ENCODE measurements at regions not wholly inside any gene's neighbourhood (a gene's known extent, or its start where the extent isn't known, plus 50 kb on each side); places are given as distances from the start of the nearest gene placed in this dataset.

DNA sequence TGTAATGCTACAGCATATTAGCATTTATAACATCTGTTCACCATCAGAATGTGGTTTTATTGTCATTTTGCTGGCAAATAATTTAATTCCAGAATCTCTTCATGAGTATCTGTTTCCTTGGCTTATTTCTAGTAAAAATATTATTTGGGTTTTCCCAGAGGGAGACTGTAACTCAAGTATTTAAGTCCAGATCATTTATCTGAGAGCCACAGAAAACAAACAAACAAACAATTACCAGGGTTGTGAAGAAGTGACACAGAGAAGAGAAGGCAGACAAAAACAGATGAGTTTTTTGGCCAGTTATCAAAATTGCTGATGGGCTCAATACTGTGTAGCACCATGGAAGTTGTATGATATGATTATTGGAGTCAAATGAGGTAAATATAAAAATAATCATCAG, 515.1 kb downstream of the TECRL start:
- Histone ChIP-seq H4K91ac (ENCODE audit: insufficient read depth, low read depth, low read length) (no peak overlapping the region), H2AK5ac (ENCODE audit: low read depth, low read length) (no peak overlapping the region), H2BK5ac (ENCODE audit: low read depth, low read length, poor library complexity, severe bottlenecking) (no peak overlapping the region), H2AK9ac (replicated peaks; ENCODE audit: low read depth, low read length, poor library complexity) (no peak overlapping the region), H3K14ac (replicated peaks; ENCODE audit: low read depth, low read length) (no peak overlapping the region), H3K9me3 (ENCODE audit: control insufficient read depth, insufficient read depth, low read length) (peaks cover 2% of the 10 kb centered on the region), H4K20me1 (ENCODE audit: insufficient read depth, low read length) (no peaks in the 10 kb centered on the region), H2AFZ (replicated peaks; ENCODE audit: low read length, poor library complexity) (no peak overlapping the region), H3K9me1 (ENCODE audit: insufficient read depth, low read length) (no peaks in the 10 kb centered on the region), H3K56ac (ENCODE audit: extremely low read depth, insufficient read depth, low read length) (no peak overlapping the region), H3K9ac (ENCODE audit: low read depth, low read length) (no peak overlapping the region), H4K8ac (ENCODE audit: low read depth in 2 of 2, low read length in 2 of 2) (no peak overlapping the region), H3K23ac (ENCODE audit: low read depth, low read length) (no peak overlapping the region), H3K79me1 (ENCODE audit: low read depth in 1 of 2, low read length in 2 of 2) (no peaks in the 10 kb centered on the region), H3K27ac (ENCODE audit: insufficient read depth, low read length) (no peak overlapping the region), H3K18ac (ENCODE audit: low read depth, low read length) (no peak overlapping the region), H2BK120ac (ENCODE audit: low read depth, low read length) (no peak overlapping the region), H3K4me1 (ENCODE audit: control insufficient read depth, insufficient read depth, low read length) (no peaks in the 10 kb centered on the region), H3K4me2 (ENCODE audit: low read depth, low read length) (no peak overlapping the region), H3K36me3 (ENCODE audit: control insufficient read depth, insufficient read depth, low read length) (no peaks in the 10 kb centered on the region), H3K4me3 (ENCODE audit: insufficient read depth, low read depth, low read length) (no peak overlapping the region), H3K4ac (ENCODE audit: low read depth, low read length) (no peak overlapping the region), H2BK20ac (ENCODE audit: low read depth, low read length) (no peak overlapping the region), H3K27me3 (ENCODE audit: control insufficient read depth, insufficient read depth, low read length) (no peaks in the 10 kb centered on the region), H2BK15ac (ENCODE audit: low read depth, low read length) (no peak overlapping the region), H4K5ac (ENCODE audit: low read depth, low read length) (no peak overlapping the region)
- in situ Hi-C loops (cut with MboI; ENCODE audit: low sequenced_read_pairs): no loop called here
- intact Hi-C loops (cut with micrococcal nuclease): no loop called here
- dilution Hi-C loops (cut with HindIII; ENCODE audit: low sequenced_read_pairs, unreplicated experiment): no loop called here
- no TSS peak for BruUV-seq (replicated peaks)
- ATAC-seq (ENCODE audit: low read depth) (no peak), DNase-seq (no peak)
- POLR2A ChIA-PET (ENCODE audit: unreplicated experiment): no interaction called here
- CTCF ChIA-PET: no interaction called here
- TF ChIP-seq, protein P1, sequence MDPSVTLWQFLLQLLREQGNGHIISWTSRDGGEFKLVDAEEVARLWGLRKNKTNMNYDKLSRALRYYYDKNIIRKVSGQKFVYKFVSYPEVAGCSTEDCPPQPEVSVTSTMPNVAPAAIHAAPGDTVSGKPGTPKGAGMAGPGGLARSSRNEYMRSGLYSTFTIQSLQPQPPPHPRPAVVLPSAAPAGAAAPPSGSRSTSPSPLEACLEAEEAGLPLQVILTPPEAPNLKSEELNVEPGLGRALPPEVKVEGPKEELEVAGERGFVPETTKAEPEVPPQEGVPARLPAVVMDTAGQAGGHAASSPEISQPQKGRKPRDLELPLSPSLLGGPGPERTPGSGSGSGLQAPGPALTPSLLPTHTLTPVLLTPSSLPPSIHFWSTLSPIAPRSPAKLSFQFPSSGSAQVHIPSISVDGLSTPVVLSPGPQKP (IDR thresholded peaks at IDR 0.05; ENCODE audit: borderline replicate concordance, low read depth, low read length): no peak
- no peak for TF ChIP-seq BHLHE40 (IDR thresholded peaks at IDR 0.05; ENCODE audit: low read depth, low read length)
- no peak for TF ChIP-seq MAFK (IDR thresholded peaks at IDR 0.05; ENCODE audit: low read depth, low read length)
- TF ChIP-seq RAD21 (IDR thresholded peaks at IDR 0.05; ENCODE audit: low read length): no peak
- no peak for TF ChIP-seq RFX5 (IDR thresholded peaks at IDR 0.05; ENCODE audit: low read depth, low read length)
- TF ChIP-seq MAZ (IDR thresholded peaks at IDR 0.05; ENCODE audit: borderline replicate concordance, low read depth, low read length): no peak
- TF ChIP-seq NFE2L2 (IDR thresholded peaks at IDR 0.05; ENCODE audit: low read depth, low read length): no peak
- no peak for TF ChIP-seq FOS (IDR thresholded peaks at IDR 0.05; ENCODE audit: low read depth, low read length)
- TF ChIP-seq CTCF (conservative IDR thresholded peaks at IDR 0.05; ENCODE audit: low read depth, low read length): no peak
- TF ChIP-seq POLR2A (IDR thresholded peaks at IDR 0.05; ENCODE audit: low read depth, low read length): no peak
- TF ChIP-seq RCOR1 (IDR thresholded peaks at IDR 0.05; ENCODE audit: insufficient replicate concordance, low read length): no peak
- TF ChIP-seq SMC3 (IDR thresholded peaks at IDR 0.05; ENCODE audit: low read depth, low read length): no peak

Measured in IMR-90 (cell line).